Liver (tissue), 7 donors: ENCODE measurements at regions not wholly inside any gene's neighbourhood (a gene's known extent, or its start where the extent isn't known, plus 50 kb on each side); places are given as distances from the start of the nearest gene placed in this dataset.
"Not testable (repeated sequence)": the region's sequence is repeated elsewhere in the genome, so short reads cannot be mapped to it uniquely, and the experiment has no call there.

Experiments used
- DNase-seq: peaks from one replicate; pipeline ENCODE4 v3.0.0-alpha.2; 2017; ENCODE audit warnings: low spot score
- H3K27ac ChIP-seq, 2 donors: one replicate each; pipeline ENCODE4 v1.7.0; 2013; ENCODE audit warnings: inconsistent platforms in 2 of 2, low read length in 2 of 2, control low read depth in 1 of 2, low read depth in 1 of 2, mild to moderate bottlenecking in 1 of 2
- H3K27me3 ChIP-seq, 4 donors: one replicate each; pipeline versions ENCODE4 v1.6.1 to v1.7.0; 2013; ENCODE audit warnings: low read length in 3 of 4, inconsistent platforms in 1 of 4, mild to moderate bottlenecking in 1 of 4, moderate library complexity in 1 of 4; ENCODE audit not compliant: control insufficient read depth in 4 of 4, insufficient read depth in 4 of 4
- H3K36me3 ChIP-seq, 4 donors: one replicate each; pipeline versions ENCODE4 v1.6.1 to v1.7.0; 2013; ENCODE audit warnings: low read length in 3 of 4, mild to moderate bottlenecking in 3 of 4, low read depth in 1 of 4, moderate library complexity in 1 of 4; ENCODE audit not compliant: control insufficient read depth in 4 of 4, insufficient read depth in 3 of 4
- H3K4me1 ChIP-seq, 4 donors: one replicate each; pipeline versions ENCODE4 v1.6.1 to v1.7.0; 2013; ENCODE audit warnings: low read length in 3 of 4, mild to moderate bottlenecking in 3 of 4, moderate library complexity in 1 of 4; ENCODE audit not compliant: control insufficient read depth in 4 of 4, insufficient read depth in 4 of 4
- H3K4me3 ChIP-seq, 3 donors: one replicate each; pipeline versions ENCODE4 v1.6.1 to v1.7.0; 2013; ENCODE audit warnings: low read length in 3 of 3, control low read depth in 1 of 3, low read depth in 1 of 3, mild to moderate bottlenecking in 1 of 3
- H3K9ac ChIP-seq, 2 donors: one replicate each; pipeline ENCODE4 v1.7.0; 2013; ENCODE audit warnings: low read length in 2 of 2, mild to moderate bottlenecking in 2 of 2, moderate library complexity in 2 of 2, control low read depth in 1 of 2, low read depth in 1 of 2
- H3K9me3 ChIP-seq, 4 donors: one replicate each; pipeline versions ENCODE4 v1.6.1 to v1.7.0; 2013; ENCODE audit warnings: low read length in 3 of 4; ENCODE audit not compliant: control insufficient read depth in 4 of 4
- ATF3 ChIP-seq: IDR thresholded peaks from 2 replicates; pipeline ENCODE4 v1.6.1; 2016; ENCODE audit warnings: antibody characterized with exemption
- FOXA1 ChIP-seq: IDR thresholded peaks from 2 replicates; pipeline ENCODE4 v1.6.1; 2016; ENCODE audit warnings: antibody characterized with exemption
- FOXA2 ChIP-seq: IDR thresholded peaks from 2 replicates; pipeline ENCODE4 v1.6.1; 2016; ENCODE audit warnings: antibody characterized with exemption
- GABPA ChIP-seq, 2 donors: IDR thresholded peaks in 1 of 2; conservative IDR thresholded peaks in 1 of 2; 2 replicates each; pipeline ENCODE4 v1.6.1; 2016; ENCODE audit warnings: antibody characterized with exemption in 2 of 2, mild to moderate bottlenecking in 1 of 2, moderate library complexity in 1 of 2
- HNF4A ChIP-seq, 2 donors: conservative IDR thresholded peaks; 2 replicates each; pipeline ENCODE4 v1.6.1; 2016; ENCODE audit warnings: antibody characterized with exemption in 2 of 2, mild to moderate bottlenecking in 2 of 2
- HNF4G ChIP-seq: IDR thresholded peaks from 2 replicates; pipeline ENCODE4 v1.6.1; 2016; ENCODE audit warnings: antibody characterized with exemption
- JUND ChIP-seq, 2 donors: IDR thresholded peaks; 2 replicates each; pipeline ENCODE4 v1.6.1; 2016; ENCODE audit warnings: antibody characterized with exemption in 2 of 2
- MAX ChIP-seq: IDR thresholded peaks from 2 replicates; pipeline ENCODE4 v1.6.1; 2016; ENCODE audit warnings: antibody characterized with exemption
- NR2F2 ChIP-seq: IDR thresholded peaks from 2 replicates; pipeline ENCODE4 v1.6.1; 2016; ENCODE audit warnings: antibody characterized with exemption
- RAD21 ChIP-seq, 2 donors: IDR thresholded peaks; 2 replicates each; pipeline ENCODE4 v1.6.1; 2016; ENCODE audit warnings: antibody characterized with exemption in 2 of 2, mild to moderate bottlenecking in 2 of 2
- RXRA ChIP-seq, 2 donors: IDR thresholded peaks; 2 replicates each; pipeline ENCODE4 v1.6.1; 2017 to 2018; ENCODE audit warnings: antibody characterized with exemption in 2 of 2, mild to moderate bottlenecking in 1 of 2
- SP1 ChIP-seq: IDR thresholded peaks from 2 replicates; pipeline ENCODE4 v1.6.1; 2018; ENCODE audit warnings: antibody characterized with exemption, mild to moderate bottlenecking
- TAF1 ChIP-seq: conservative IDR thresholded peaks from 2 replicates; pipeline ENCODE4 v1.6.1; 2016; ENCODE audit warnings: antibody characterized with exemption, mild to moderate bottlenecking
- YY1 ChIP-seq: IDR thresholded peaks from 2 replicates; pipeline ENCODE4 v1.6.1; 2016; ENCODE audit warnings: antibody characterized with exemption, mild to moderate bottlenecking
- ZBTB33 ChIP-seq: IDR thresholded peaks from 2 replicates; pipeline ENCODE4 v1.6.1; 2016; ENCODE audit warnings: antibody characterized with exemption
- WGBS: extraction: QIAGEN DNeasy Blood & Tissue Kit; methylation state at CpG from one replicate; pipeline ENCODE4 v1.1.7; 2013; 5-methylcytosine and 5-hydroxymethylcytosine counted together
- donor health status: healthy.
- donor health status: healthy.
- donor health status: healthy.
- donor health status: healthy.

GRCh38 chr12:86407620-86408208 lies 151.5 kb upstream of the MGAT4C start:
- no peaks in the 10 kb centered on the region for H3K4me1 ChIP-seq
- 72% methylated on average over 5 of the region's 5 CpGs for WGBS
- no peaks in the 10 kb centered on the region for H3K27me3 ChIP-seq

DNA sequence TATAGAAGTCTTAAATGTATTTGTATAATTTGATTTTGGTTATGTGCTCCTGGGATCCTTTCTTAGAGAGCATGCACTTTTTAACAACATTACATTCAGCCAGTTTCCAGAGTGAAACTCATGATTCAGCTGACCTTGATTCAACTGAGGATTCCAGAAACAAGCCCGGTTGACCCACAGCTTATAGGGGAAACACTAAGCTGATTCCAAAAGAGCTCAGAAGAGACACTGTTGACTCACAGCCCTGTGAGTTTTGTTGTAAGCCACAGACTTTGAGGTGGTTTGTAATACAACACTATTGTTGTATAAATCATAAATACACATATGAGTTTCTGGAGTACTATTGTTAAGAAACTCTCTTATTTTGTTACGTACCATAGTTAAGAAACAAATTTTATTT lies 133.8 kb upstream of the MGAT4C start:
- no peak overlapping the region for H3K9ac ChIP-seq
- no peak overlapping the region for H3K27ac ChIP-seq
- no peak overlapping the region for H3K4me3 ChIP-seq
- H3K4me1 ChIP-seq: no peaks in the 10 kb centered on the region
- TF ChIP-seq HNF4A (conservative IDR thresholded peaks at IDR 0.05) (no peak), TAF1 (no peak), ATF3 (no peak), NR2F2 (no peak), ZBTB33 (no peak), FOXA1 (no peak), HNF4G (no peak), MAX (no peak), GABPA (IDR thresholded peaks at IDR 0.05 in 1 of 2, conservative IDR thresholded peaks at IDR 0.05 in 1 of 2) (no peak)
- no peaks in the 10 kb centered on the region for H3K9me3 ChIP-seq
- no peaks in the 10 kb centered on the region for H3K27me3 ChIP-seq
- no peak for DNase-seq
- no peaks in the 10 kb centered on the region for H3K36me3 ChIP-seq
- WGBS: 80% methylated on average over 2 of the region's 2 CpGs

More at GRCh38 chr12:86407620-86408208, 151.5 kb upstream of the MGAT4C start:
- H3K4me3 ChIP-seq: no peak overlapping the region
- H3K9me3 ChIP-seq: peaks cover 0 to 2% (median 0%) of the 10 kb centered on the region in 4 donors
- H3K36me3 ChIP-seq: no peaks in the 10 kb centered on the region
- no peak overlapping the region for H3K27ac ChIP-seq
- no peak for TF ChIP-seq ATF3
- TF ChIP-seq JUND (IDR thresholded peaks at IDR 0.05): no peak
- TF ChIP-seq FOXA1: no peak
- TF ChIP-seq RAD21 (IDR thresholded peaks at IDR 0.05): no peak
- no peak for TF ChIP-seq NR2F2
- no peak for TF ChIP-seq SP1
- no peak for TF ChIP-seq RXRA (IDR thresholded peaks at IDR 0.05)
- TF ChIP-seq FOXA2: no peak
- no peak for TF ChIP-seq GABPA (IDR thresholded peaks at IDR 0.05 in 1 of 2, conservative IDR thresholded peaks at IDR 0.05 in 1 of 2)
- TF ChIP-seq YY1: no peak
- TF ChIP-seq HNF4A (conservative IDR thresholded peaks at IDR 0.05): no peak
- no peak overlapping the region for H3K9ac ChIP-seq
- DNase-seq: no peak

GRCh38 chr12:86387591-86388145 lies 131.5 kb upstream of the MGAT4C start:
- no peaks in the 10 kb centered on the region for H3K27me3 ChIP-seq
- no peaks in the 10 kb centered on the region for H3K4me1 ChIP-seq
- H3K4me3 ChIP-seq: no peak overlapping the region
- no peak overlapping the region for H3K27ac ChIP-seq
- no peak for TF ChIP-seq GABPA (IDR thresholded peaks at IDR 0.05 in 1 of 2, conservative IDR thresholded peaks at IDR 0.05 in 1 of 2)
- WGBS: 76% methylated on average over 1 of the region's 1 CpG
- DNase-seq: no peak
- peaks cover 0 to 3% (median 0%) of the 10 kb centered on the region in 4 donors for H3K9me3 ChIP-seq
- H3K36me3 ChIP-seq: no peaks in the 10 kb centered on the region
- H3K9ac ChIP-seq: no peak overlapping the region

DNA sequence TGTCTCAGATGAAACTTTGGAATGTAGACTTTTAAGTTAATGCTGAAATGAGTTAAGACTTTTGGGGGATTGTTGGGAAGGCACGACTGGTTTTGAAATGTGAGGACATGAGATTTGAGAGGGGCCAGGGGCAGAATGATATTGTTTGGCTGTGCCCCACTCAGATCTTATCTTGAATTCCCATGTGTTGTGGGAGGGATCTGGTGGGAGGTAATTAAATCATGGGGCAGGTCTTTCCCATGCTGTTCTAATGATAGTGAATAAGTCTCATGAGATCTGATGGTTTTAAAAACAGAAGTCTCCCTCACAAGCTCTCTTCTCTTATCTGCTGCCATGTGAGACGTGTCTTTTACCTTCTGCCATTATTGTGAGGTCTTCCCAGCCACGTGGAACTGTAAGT lies 127.6 kb upstream of the MGAT4C start:
- not testable (repeated sequence) for H3K9ac ChIP-seq, H3K27me3 ChIP-seq, DNase-seq, H3K9me3 ChIP-seq, H3K27ac ChIP-seq, H3K36me3 ChIP-seq, H3K4me1 ChIP-seq, H3K4me3 ChIP-seq
- 57% methylated on average over 3 of the region's 3 CpGs for WGBS
